ENCODE measurements at regions not wholly inside any gene's neighbourhood (a gene's known extent, or its start where the extent isn't known, plus 50 kb on each side); places are given as distances from the start of the nearest gene placed in this dataset.

DNA sequence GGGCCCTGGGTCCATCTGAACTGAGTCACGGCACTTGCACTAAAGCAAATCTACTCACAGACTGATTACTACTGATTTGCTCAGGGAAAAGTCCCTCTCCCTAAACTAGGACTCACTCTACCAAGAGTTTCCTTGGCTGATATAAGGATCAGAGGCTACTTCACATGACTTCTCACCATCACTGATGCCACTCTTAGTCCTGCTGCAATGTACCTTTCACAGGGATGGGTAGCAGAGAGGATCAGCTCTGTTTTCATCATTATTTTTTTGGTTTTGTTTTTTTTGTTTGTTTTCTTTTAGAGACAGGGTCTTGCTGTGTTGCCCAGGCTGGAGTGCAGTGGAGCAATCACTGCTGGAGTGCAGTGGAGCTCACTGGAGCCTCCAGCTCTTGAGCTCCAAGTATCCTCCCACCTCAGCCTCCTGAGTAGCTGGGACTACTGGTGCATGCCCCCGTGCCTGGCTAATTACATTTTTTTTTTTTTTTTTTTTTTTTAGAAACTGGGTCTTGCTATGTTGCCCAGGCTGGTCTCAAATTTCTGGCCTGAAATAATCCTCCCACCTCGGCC is 200.6 kb downstream of the JCAD start:
- Mint-ChIP-seq H3K27me3 (ENCODE audit: low read depth) (peaks cover 6% of the 10 kb centered on the region), H3K9me3 (ENCODE audit: insufficient read depth) (no peaks in the 10 kb centered on the region), H3K4me3 (no peak overlapping the region), H3K36me3 (ENCODE audit: low read depth) (no peaks in the 10 kb centered on the region), H3K4me1 (ENCODE audit: low read depth) (no peaks in the 10 kb centered on the region), H3K27ac (no peak overlapping the region)
- DNase-seq (no peak), ATAC-seq (no peak)
- ChIA-PET CTCF (no interaction called here), POLR2A (no interaction called here)

DNA sequence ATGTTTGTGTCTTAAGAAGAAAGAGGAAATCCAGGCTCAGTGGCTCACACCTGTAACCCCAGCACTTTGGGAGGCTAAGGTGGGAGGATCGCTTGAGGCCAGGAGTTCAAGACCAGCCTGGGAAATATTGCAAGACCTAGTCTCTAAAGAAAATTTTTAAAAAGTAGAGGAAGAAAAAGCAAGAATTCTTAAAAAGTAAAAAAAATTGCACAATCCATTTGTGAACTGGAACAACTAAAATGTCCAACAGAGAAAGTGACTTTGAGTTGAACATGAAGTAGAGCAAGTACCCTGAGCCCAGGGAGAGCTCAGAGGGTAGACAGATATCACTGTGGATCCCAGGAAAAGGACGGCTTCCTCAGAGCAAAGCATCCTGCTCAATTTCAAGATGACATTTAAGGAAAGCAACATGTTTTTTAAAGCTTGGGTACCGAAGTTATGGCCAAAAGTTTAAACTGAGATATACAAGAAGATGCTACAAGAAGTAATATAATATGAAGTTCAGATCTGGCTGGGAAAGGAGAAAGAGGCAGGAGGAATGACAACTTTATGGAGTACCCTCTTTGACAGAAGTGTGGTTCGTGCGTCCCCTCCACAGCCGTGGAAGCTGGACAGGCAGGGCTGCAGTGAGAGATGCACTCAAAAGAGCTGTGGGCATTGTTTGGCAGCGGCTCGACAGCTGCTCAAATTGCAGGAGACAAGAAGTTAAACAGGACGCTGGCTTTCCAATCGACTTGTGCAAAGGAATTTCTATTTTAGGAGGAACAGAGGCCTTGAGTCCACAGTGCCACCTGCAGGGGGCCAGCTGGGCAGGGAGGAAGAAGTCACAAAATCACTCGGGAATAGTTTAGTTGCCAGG is 201.3 kb downstream of the JCAD start:
- Mint-ChIP-seq H3K36me3 (ENCODE audit: low read depth) (no peaks in the 10 kb centered on the region), H3K9me3 (ENCODE audit: insufficient read depth) (no peaks in the 10 kb centered on the region), H3K27me3 (ENCODE audit: low read depth) (peaks cover 8% of the 10 kb centered on the region), H3K4me1 (ENCODE audit: low read depth) (no peaks in the 10 kb centered on the region), H3K27ac (no peak overlapping the region), H3K4me3 (no peak overlapping the region)
- DNase-seq (no peak), ATAC-seq (no peak)
- ChIA-PET CTCF (no interaction called here), POLR2A (no interaction called here)

DNA sequence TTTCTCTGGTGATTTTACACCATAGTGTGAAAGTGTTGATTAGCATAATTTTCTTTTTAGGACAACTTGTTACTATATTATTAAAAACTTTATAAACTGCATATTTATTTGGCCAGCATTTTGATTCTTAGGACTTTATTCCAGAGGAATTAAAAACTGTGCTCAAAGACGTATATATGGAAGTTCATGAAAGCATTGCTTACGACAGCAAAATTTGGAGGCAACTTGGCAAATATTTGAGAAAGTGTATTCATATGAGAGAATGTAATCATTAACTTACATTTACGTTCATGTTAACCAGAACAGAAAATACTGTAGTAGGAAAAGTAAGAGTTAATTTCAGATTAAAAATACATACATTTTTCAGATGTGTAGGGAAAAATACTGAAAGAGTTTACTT is 203.1 kb downstream of the JCAD start:
- POLR2A ChIA-PET: no interaction called here
- CTCF ChIA-PET: no interaction called here
- DNase-seq (no peak), ATAC-seq (no peak)
- Mint-ChIP-seq H3K4me1 (ENCODE audit: low read depth) (no peaks in the 10 kb centered on the region), H3K4me3 (no peak overlapping the region), H3K36me3 (ENCODE audit: low read depth) (no peaks in the 10 kb centered on the region), H3K27ac (no peak overlapping the region), H3K27me3 (ENCODE audit: low read depth) (peaks cover 6% of the 10 kb centered on the region), H3K9me3 (ENCODE audit: insufficient read depth) (no peaks in the 10 kb centered on the region)

DNA sequence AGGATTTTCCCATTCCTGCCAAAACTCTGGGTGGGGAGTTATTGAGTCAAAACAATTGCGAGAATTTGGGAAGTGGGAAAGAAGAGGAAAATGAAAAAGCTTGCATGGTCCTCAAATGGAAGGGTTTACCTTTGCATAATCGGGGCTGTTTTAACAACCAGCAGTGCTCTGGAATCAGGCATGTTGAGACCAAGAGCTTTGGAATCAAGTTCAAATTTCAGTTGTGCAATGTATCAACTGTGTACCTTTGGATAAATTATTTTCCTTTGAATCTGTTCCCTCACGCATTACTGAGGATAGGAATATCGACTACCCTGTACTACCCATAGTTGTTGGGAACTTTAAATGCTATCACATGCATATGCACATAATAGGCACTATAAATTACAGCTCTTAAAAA is 205.5 kb downstream of the JCAD start:
- ChIA-PET CTCF (no interaction called here), POLR2A (no interaction called here)
- ATAC-seq (no peak), DNase-seq (no peak)
- no peak overlapping the region for H3K27ac Mint-ChIP-seq
- H3K4me3 Mint-ChIP-seq: no peak overlapping the region
- H3K4me1 Mint-ChIP-seq (ENCODE audit: low read depth): peaks cover 8% of the 10 kb centered on the region
- H3K27me3 Mint-ChIP-seq (ENCODE audit: low read depth): peaks cover 5% of the 10 kb centered on the region
- no peaks in the 10 kb centered on the region for H3K36me3 Mint-ChIP-seq (ENCODE audit: low read depth)
- no peaks in the 10 kb centered on the region for H3K9me3 Mint-ChIP-seq (ENCODE audit: insufficient read depth)

DNA sequence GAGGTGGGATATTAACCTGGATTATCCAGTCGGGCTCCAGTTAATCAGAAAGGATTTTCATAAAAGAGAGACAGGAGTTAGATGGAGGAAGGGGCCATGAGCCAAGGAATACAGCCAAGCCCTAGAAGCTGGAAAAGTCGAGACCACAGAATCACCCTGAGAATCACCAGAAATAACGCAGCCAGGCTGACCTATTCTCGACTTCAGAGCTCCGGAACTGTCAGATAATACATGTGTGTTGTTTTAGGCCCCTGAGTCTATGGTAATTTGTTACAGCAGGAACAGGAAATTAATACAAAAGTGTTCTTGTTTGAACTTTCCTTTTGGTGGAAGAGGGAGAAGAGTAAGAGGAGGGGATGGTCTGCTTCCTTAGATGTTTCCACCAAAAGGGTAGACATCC is 208.1 kb downstream of the JCAD start:
- ChIA-PET CTCF (no interaction called here), POLR2A (no interaction called here)

DNA sequence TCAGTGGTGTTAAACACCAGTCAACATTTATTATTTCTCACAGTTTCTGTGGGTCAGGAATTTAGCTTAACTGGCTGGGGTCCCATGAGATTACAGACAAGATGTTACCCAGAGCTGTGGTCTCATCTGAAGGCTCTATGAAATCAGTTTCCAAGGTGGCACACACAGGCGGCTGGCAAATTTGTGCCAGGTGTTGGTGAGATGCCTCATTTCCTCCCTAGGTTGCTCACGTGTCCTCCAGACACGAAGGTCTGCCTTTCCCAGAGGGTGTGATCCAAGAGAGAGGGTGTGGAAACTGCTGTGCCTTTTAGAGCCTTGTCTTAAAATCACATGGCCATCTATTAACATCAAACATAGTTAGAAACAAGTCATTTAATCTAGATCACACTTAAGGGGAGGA is 209.0 kb downstream of the JCAD start:
- POLR2A ChIA-PET: no interaction called here
- no peaks in the 10 kb centered on the region for H3K9me3 Mint-ChIP-seq (ENCODE audit: insufficient read depth)
- DNase-seq (no peak), ATAC-seq (no peak)
- H3K36me3 Mint-ChIP-seq (ENCODE audit: low read depth): no peaks in the 10 kb centered on the region
- no peak overlapping the region for H3K27ac Mint-ChIP-seq
- no peak overlapping the region for H3K4me3 Mint-ChIP-seq
- H3K27me3 Mint-ChIP-seq (ENCODE audit: low read depth): peaks cover 10% of the 10 kb centered on the region
- H3K4me1 Mint-ChIP-seq (ENCODE audit: low read depth): peaks cover 8% of the 10 kb centered on the region
- CTCF ChIA-PET: no interaction called here

More for the DNA sequence above, 208.1 kb downstream of the JCAD start:
- H3K36me3 Mint-ChIP-seq (ENCODE audit: low read depth): no peaks in the 10 kb centered on the region
- H3K4me1 Mint-ChIP-seq (ENCODE audit: low read depth): peaks cover 8% of the 10 kb centered on the region
- DNase-seq: no peak
- no peak for ATAC-seq
- no peaks in the 10 kb centered on the region for H3K9me3 Mint-ChIP-seq (ENCODE audit: insufficient read depth)
- H3K27ac Mint-ChIP-seq: no peak overlapping the region
- peaks cover 9% of the 10 kb centered on the region for H3K27me3 Mint-ChIP-seq (ENCODE audit: low read depth)
- no peak overlapping the region for H3K4me3 Mint-ChIP-seq

DNA sequence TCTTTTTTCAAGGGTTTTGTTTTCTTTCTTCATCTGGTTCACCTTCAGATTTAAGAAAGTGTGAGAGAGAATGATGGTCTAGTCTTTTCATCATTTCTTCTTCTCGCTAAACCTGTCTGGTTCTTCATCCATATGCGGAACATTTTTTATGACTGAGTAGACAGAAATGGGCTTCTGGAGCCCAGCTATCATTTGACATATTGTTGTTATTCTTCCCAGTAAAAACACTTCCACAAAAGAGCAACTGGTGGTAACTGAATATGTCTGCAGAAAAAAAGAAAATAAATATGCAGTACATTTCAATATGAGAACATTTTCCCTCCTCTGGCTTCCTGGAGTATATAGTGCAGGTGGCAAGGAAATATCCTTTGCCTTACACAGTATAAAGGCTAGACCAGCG is 209.5 kb downstream of the JCAD start:
- Mint-ChIP-seq H3K4me3 (no peak overlapping the region), H3K27me3 (ENCODE audit: low read depth) (peaks cover 11% of the 10 kb centered on the region), H3K4me1 (ENCODE audit: low read depth) (peaks cover 8% of the 10 kb centered on the region), H3K36me3 (ENCODE audit: low read depth) (no peaks in the 10 kb centered on the region), H3K27ac (no peak overlapping the region), H3K9me3 (ENCODE audit: insufficient read depth) (no peaks in the 10 kb centered on the region)
- DNase-seq (no peak), ATAC-seq (no peak)
- ChIA-PET CTCF (no interaction called here), POLR2A (no interaction called here)

DNA sequence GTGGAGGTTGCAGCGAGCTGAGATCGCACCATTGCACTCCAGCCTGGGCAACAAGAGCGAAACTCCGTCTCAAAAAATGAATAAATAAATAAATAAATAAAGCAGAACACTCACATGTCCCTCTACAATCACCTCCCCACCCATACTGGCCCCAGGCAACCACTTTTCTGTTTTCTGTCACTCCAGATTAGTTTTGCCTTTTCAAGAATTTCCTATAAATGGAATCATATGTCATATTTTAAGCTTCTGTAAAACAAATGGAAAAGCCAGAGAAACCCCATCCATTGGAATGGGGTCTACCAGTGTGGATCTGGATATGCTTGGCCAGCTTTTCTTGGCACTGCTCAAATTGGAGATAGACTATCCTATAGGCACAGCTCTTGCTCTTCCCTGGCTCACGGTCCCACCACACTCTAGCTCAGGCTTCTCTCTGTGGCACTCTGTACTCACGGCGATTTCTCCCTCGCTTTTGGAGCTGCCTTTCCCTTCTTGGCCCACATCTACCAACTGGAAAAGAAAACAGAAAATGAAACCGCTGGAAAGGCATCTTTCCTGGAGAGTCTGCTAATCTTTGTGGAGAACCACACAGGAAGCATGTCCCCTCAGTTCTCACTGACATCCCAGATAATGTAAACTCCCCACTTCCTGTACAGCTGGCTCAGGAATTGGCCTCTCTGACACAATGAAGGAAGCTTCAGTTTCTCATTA is 210.1 kb downstream of the JCAD start:
- Mint-ChIP-seq H3K4me1 (ENCODE audit: low read depth) (peaks cover 8% of the 10 kb centered on the region), H3K9me3 (ENCODE audit: insufficient read depth) (no peaks in the 10 kb centered on the region), H3K27ac (no peak overlapping the region), H3K36me3 (ENCODE audit: low read depth) (no peaks in the 10 kb centered on the region), H3K27me3 (ENCODE audit: low read depth) (peaks cover 11% of the 10 kb centered on the region), H3K4me3 (no peak overlapping the region)
- ATAC-seq (no peak), DNase-seq (no peak)
- ChIA-PET POLR2A (no interaction called here), CTCF (no interaction called here)

DNA sequence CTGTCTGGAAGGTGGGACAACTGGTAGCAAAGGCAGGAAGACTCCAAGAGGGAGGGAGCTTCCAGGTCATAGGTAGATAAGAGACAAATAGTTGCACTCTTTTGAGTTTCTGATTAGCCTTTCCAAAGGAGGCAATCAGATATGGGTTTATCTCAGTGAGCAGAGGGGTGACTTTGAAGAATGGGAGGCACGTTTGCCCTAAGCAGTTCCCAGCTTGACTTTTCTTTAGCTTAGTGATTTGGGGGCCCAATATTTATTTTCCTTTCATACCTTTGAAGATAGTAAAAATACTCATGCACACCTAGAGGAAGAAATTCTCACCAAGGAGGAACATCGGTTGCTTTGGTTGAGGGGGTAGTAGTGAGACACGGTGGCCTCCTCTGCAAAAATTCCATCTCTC is 212.1 kb upstream of the SVIL start:
- no peaks in the 10 kb centered on the region for H3K36me3 Mint-ChIP-seq (ENCODE audit: low read depth)

DNA sequence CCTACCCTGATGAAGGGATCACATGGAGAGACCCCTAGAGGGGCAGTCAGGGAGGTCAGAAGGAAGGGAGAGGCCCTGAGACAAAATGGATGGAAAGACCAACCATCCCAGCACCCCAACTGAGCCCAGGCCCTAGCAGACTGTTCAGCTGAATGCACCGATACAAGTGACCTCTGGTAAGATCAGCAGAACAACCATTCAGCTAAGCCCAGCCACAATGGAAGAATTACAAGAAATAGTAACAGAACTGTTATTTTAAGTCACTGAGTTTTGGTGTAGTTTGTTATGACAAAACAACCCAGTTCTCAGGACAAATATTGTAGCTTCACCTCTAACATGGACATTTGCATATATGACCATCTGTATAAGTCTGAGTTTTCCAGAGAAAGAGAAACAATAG is 210.4 kb upstream of the SVIL start:
- H3K4me1 Mint-ChIP-seq (ENCODE audit: low read depth): peaks cover 8% of the 10 kb centered on the region
- H3K4me3 Mint-ChIP-seq: no peak overlapping the region
- no peak for ATAC-seq
- CTCF ChIA-PET: no interaction called here
- no peaks in the 10 kb centered on the region for H3K9me3 Mint-ChIP-seq (ENCODE audit: insufficient read depth)
- H3K27ac Mint-ChIP-seq: no peak overlapping the region
- POLR2A ChIA-PET: no interaction called here
- H3K36me3 Mint-ChIP-seq (ENCODE audit: low read depth): no peaks in the 10 kb centered on the region
- peaks cover 5% of the 10 kb centered on the region for H3K27me3 Mint-ChIP-seq (ENCODE audit: low read depth)
- no peak for DNase-seq

More for the DNA sequence above, 212.1 kb upstream of the SVIL start:
- no peaks in the 10 kb centered on the region for H3K9me3 Mint-ChIP-seq (ENCODE audit: insufficient read depth)
- H3K4me3 Mint-ChIP-seq: no peak overlapping the region
- DNase-seq: no peak
- ChIA-PET CTCF (no interaction called here), POLR2A (no interaction called here)
- H3K27ac Mint-ChIP-seq: no peak overlapping the region
- H3K4me1 Mint-ChIP-seq (ENCODE audit: low read depth): peaks cover 8% of the 10 kb centered on the region
- H3K27me3 Mint-ChIP-seq (ENCODE audit: low read depth): peaks cover 8% of the 10 kb centered on the region
- no peak for ATAC-seq

DNA sequence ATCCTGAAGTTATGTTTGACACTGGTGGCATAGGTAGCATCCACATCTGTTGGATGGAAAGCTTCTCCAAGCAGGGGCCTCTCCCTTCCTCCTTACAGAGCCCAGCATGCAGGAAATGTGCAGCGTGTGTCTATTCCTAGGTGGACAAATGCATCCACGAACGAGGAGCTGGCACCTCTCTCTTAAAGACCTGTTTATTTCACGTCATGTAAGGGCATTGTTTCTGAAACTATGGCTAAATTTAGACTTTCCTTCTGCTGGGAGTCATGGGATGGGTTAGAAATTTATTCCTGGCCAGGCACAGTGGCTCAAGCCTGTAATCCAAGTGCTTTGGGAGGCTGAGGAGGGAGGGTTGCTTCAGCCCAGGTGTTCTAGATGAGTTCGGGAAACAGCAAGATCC is 208.4 kb upstream of the SVIL start:
- DNase-seq: no peak
- no peaks in the 10 kb centered on the region for H3K4me1 Mint-ChIP-seq (ENCODE audit: low read depth)
- peaks cover 5% of the 10 kb centered on the region for H3K27me3 Mint-ChIP-seq (ENCODE audit: low read depth)
- CTCF ChIA-PET: no interaction called here
- no peaks in the 10 kb centered on the region for H3K36me3 Mint-ChIP-seq (ENCODE audit: low read depth)
- no peak overlapping the region for H3K4me3 Mint-ChIP-seq
- no peaks in the 10 kb centered on the region for H3K9me3 Mint-ChIP-seq (ENCODE audit: insufficient read depth)
- POLR2A ChIA-PET: no interaction called here
- ATAC-seq: no peak
- H3K27ac Mint-ChIP-seq: no peak overlapping the region

DNA sequence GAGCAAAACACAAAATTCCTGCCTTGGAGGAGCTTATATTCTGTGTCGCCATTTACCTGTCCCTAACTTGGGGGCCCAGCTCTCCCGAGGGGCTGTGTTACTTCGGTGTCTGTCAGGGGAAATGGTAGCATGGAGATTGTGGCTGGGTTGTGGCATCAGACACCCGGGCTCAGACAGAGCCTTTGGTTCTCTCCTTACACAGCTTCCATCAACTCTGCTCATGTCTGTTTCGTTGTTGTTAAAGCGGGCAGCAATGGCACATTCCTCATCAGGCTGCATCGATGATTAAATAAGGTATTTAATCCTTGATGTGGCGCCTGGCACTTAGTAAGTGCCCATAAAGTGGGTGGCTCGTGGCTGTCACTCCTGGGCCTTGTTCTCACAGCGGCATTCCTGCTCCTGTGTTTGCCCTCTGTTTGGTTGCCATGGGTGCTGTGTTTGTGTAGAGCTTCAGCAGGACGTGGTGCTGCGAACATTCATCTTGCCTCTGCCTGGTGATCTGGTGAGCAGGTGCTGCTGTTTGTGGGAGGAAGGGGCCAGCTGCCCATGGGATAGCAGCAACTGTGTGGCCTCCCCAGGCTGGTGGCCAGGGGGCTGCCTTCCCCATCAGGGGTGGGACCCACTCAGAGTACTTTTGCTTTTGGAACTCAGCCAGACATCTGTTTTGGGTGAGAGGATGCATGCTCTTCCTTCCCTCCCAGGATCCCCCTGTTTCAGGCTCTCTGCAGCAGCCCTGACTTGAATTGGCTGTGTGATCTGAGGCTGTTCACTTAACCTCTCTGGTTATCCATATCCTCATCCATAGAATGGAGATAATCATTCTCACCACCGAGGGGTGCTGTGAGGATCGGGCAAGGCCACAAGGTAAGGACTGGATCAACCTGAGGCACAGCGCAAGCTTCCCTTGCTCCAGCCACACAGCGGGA is 207.2 kb upstream of the SVIL start:
- H3K9me3 Mint-ChIP-seq (ENCODE audit: insufficient read depth): no peaks in the 10 kb centered on the region
- ATAC-seq: no peak
- ChIA-PET POLR2A (no interaction called here), CTCF (no interaction called here)
- H3K27ac Mint-ChIP-seq: no peak overlapping the region
- H3K4me3 Mint-ChIP-seq: no peak overlapping the region
- peaks cover 5% of the 10 kb centered on the region for H3K27me3 Mint-ChIP-seq (ENCODE audit: low read depth)
- H3K36me3 Mint-ChIP-seq (ENCODE audit: low read depth): no peaks in the 10 kb centered on the region
- no peaks in the 10 kb centered on the region for H3K4me1 Mint-ChIP-seq (ENCODE audit: low read depth)
- DNase-seq: no peak

Data from activated CD8-positive, alpha-beta T cell treated with anti-CD3 and anti-CD28 coated beads, Interleukin-2, amount 10 ng/mL, durations not matched to agents 7 days and 5 days (primary cell).